Dendritic cell treated with granulocyte-macrophage colony-stimulating factor and Interleukin-4, amounts not matched to agents 40 ng/mL and 50 ng/mL, for 4 days (primary cell): ENCODE measurements at regions not wholly inside any gene's neighbourhood (a gene's known extent, or its start where the extent isn't known, plus 50 kb on each side); places are given as distances from the start of the nearest gene placed in this dataset.
"Not testable (repeated sequence)": the region's sequence is repeated elsewhere in the genome, so short reads cannot be mapped to it uniquely, and the experiment has no call there.

Source experiments
- H3K27ac Mint-ChIP-seq: one replicate; pipeline ENCODE4 v1.8.0; 2022; ENCODE audit warnings: mild to moderate bottlenecking, mixed read lengths
- H3K27me3 Mint-ChIP-seq: one replicate; pipeline ENCODE4 v1.8.0; 2022; ENCODE audit warnings: mild to moderate bottlenecking, mixed read lengths
- H3K36me3 Mint-ChIP-seq: one replicate; pipeline ENCODE4 v1.8.0; 2022; ENCODE audit warnings: low read depth, mixed read lengths
- H3K4me1 Mint-ChIP-seq: one replicate; pipeline ENCODE4 v1.8.0; 2022; ENCODE audit warnings: low read depth, mixed read lengths
- H3K4me3 Mint-ChIP-seq: one replicate; pipeline ENCODE4 v1.8.0; 2022; ENCODE audit warnings: mild to moderate bottlenecking, moderate library complexity, mixed read lengths
- H3K9me3 Mint-ChIP-seq: one replicate; pipeline ENCODE4 v1.8.0; 2022; ENCODE audit warnings: mixed read lengths
- intact Hi-C: fragments of 100-400 bp; cut with micrococcal nuclease; formaldehyde crosslinking; loops from one replicate; pipeline ENCODE4 v1.15.0; 2022

GRCh38 chr1:146630302-146630701, 307.8 kb upstream of the NBPF12 start:
- H3K9me3 Mint-ChIP-seq, H3K27ac Mint-ChIP-seq, H3K4me1 Mint-ChIP-seq, H3K27me3 Mint-ChIP-seq, intact Hi-C loops, H3K36me3 Mint-ChIP-seq, H3K4me3 Mint-ChIP-seq: not testable (repeated sequence)

GRCh38 chr1:146618582-146618981, 319.5 kb upstream of the NBPF12 start:
- H3K4me1 Mint-ChIP-seq, H3K4me3 Mint-ChIP-seq, H3K9me3 Mint-ChIP-seq, intact Hi-C loops, H3K27me3 Mint-ChIP-seq, H3K27ac Mint-ChIP-seq, H3K36me3 Mint-ChIP-seq: not testable (repeated sequence)

GRCh38 chr1:146604681-146605080, 333.4 kb upstream of the NBPF12 start:
- H3K4me3 Mint-ChIP-seq, H3K9me3 Mint-ChIP-seq, H3K27ac Mint-ChIP-seq, H3K4me1 Mint-ChIP-seq, H3K36me3 Mint-ChIP-seq, H3K27me3 Mint-ChIP-seq, intact Hi-C loops: not testable (repeated sequence)

GRCh38 chr1:146600720-146601307, 337.3 kb upstream of the NBPF12 start:
- not testable (repeated sequence) for H3K4me3 Mint-ChIP-seq, H3K9me3 Mint-ChIP-seq

DNA sequence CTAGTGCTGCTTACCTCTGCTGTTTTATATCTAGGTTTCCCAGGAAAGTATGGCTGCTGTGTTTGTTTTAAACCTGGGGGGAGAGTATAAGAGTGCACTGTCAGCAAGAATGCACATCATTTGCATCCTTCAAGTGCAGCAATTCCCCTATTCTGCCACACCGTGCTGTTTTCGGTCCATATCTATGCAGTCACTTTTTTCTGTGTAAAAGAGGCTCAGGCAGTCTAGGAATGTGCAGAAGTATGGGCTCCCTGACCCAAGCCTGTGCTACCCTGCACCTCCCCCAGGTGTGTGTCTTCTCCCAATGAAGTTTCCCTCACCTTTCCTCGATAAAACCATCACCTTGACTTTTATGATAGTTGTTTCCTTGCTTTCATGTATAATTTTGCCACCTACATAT, 338.2 kb upstream of the NBPF12 start:
- H3K27ac Mint-ChIP-seq, H3K27me3 Mint-ChIP-seq, H3K9me3 Mint-ChIP-seq, H3K4me3 Mint-ChIP-seq, intact Hi-C loops, H3K4me1 Mint-ChIP-seq, H3K36me3 Mint-ChIP-seq: not testable (repeated sequence)

More at GRCh38 chr1:146600720-146601307, 337.3 kb upstream of the NBPF12 start:
- H3K27me3 Mint-ChIP-seq, H3K27ac Mint-ChIP-seq, intact Hi-C loops, H3K4me1 Mint-ChIP-seq, H3K36me3 Mint-ChIP-seq: not testable (repeated sequence)

DNA sequence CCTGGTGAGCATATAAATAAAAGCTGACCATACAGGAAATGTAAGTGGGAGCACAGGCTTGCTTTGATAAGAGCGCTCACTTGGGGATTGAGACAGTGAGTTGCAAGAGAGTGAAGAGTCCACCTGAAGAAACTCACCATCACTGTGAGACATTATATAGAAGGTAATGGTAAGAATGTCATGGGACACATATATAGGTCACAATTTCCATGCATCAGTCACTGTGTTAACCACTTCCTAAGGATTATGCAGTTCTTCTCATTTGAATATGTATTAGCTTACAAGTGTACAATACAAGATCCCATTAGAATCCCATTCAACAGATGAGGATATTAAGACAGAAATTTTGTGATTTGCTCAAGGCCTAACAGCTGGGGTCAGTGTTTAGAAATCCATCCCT, 352.4 kb upstream of the NOTCH2NLA start:
- H3K9me3 Mint-ChIP-seq, H3K27me3 Mint-ChIP-seq, H3K36me3 Mint-ChIP-seq, intact Hi-C loops, H3K4me1 Mint-ChIP-seq, H3K27ac Mint-ChIP-seq, H3K4me3 Mint-ChIP-seq: not testable (repeated sequence)

- intact Hi-C loops, H3K36me3 Mint-ChIP-seq, H3K27ac Mint-ChIP-seq, H3K4me3 Mint-ChIP-seq, H3K27me3 Mint-ChIP-seq, H3K9me3 Mint-ChIP-seq, H3K4me1 Mint-ChIP-seq: not testable (repeated sequence)
These were observed 338.7 kb upstream of the NOTCH2NLA start for GRCh38 chr1:146567541-146567940.

- H3K27ac Mint-ChIP-seq, H3K27me3 Mint-ChIP-seq, H3K4me1 Mint-ChIP-seq, H3K9me3 Mint-ChIP-seq, intact Hi-C loops, H3K36me3 Mint-ChIP-seq, H3K4me3 Mint-ChIP-seq: not testable (repeated sequence)
These were observed 329.2 kb upstream of the NOTCH2NLA start for GRCh38 chr1:146558032-146558431.

DNA sequence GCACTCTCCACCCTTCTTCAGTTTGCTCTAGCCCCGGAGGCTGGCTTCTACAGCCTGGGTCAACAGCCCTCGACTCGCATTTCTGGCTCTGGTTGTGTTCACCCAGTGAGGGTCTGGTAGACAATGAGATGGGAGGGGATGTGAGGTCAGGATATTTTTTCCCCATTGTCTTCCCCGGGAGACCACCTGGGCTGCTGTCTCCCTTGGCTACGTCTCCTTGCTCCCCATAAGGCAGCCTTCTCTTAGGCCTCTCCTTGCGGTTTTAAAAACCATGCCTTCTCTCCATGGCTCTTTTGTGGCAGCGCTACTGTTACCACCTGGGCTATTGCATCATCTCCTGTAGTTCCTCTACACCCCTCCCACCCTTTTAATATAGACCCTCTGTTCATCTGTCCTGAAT, 327.6 kb upstream of the NOTCH2NLA start:
- intact Hi-C loops, H3K4me1 Mint-ChIP-seq, H3K36me3 Mint-ChIP-seq, H3K9me3 Mint-ChIP-seq, H3K27me3 Mint-ChIP-seq, H3K27ac Mint-ChIP-seq, H3K4me3 Mint-ChIP-seq: not testable (repeated sequence)

DNA sequence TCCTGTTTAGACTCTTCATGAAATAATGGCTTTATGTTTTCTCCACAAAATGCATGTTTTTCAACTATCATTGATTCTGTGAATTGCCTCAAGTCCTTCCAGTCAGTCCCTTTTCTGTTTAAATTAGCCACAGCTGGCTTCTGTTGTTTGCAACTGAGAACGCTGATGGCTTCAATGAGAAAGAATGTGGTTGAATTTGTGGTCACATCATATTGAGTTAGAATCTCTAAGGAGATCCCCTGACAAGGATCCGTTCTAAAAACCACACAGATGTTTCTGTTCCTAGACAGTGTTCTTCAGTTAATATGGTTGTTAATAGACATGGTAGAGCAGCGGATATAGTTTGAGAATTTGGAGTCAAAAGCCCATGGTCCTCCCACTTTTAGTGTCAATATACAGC, 323.6 kb upstream of the NOTCH2NLA start:
- not testable (repeated sequence) for H3K27ac Mint-ChIP-seq, H3K4me3 Mint-ChIP-seq

DNA sequence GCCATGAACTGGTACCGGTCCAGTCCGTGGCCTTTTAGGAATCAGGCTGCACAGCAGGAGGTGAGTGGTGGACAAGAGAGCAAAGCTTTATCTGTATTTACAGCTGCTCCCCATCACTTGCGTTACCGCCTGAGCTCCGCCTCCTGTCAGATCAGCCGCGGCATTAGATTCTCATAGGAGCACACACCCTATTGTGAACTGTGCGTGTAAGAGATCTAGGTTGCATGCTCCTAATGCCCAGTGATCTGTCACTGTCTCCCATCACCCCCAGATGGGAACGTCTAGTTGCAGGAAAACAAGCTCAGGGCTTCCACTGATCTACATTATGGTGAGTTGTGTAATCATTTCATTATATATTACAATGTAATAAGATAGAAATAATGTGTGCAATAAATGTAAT, 319.9 kb upstream of the NOTCH2NLA start:
- H3K4me1 Mint-ChIP-seq, H3K36me3 Mint-ChIP-seq, H3K27ac Mint-ChIP-seq, H3K27me3 Mint-ChIP-seq, H3K4me3 Mint-ChIP-seq, H3K9me3 Mint-ChIP-seq, intact Hi-C loops: not testable (repeated sequence)

More for the DNA sequence above, 323.6 kb upstream of the NOTCH2NLA start:
- H3K4me1 Mint-ChIP-seq, intact Hi-C loops, H3K27me3 Mint-ChIP-seq, H3K9me3 Mint-ChIP-seq, H3K36me3 Mint-ChIP-seq: not testable (repeated sequence)

DNA sequence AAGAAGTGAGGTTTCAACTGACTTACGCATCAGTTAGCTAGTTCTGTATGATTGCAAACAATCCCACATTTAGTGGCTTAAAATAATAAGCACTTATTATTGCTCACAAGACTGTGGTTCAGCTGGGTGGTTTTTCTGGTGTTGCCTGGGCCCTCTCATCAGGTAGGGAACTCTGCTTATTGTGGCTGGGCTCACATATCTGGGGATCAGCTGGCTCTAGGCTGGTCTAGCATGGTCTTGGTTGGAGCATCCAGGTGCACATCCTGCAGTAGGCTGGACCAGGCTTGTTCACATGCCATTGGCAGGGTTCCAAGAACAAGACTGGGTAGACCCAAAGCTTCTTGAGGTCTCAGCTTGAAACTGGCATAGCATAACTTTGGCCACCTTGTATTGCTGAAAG, 317.4 kb upstream of the NOTCH2NLA start:
- H3K27ac Mint-ChIP-seq, H3K4me1 Mint-ChIP-seq, intact Hi-C loops, H3K36me3 Mint-ChIP-seq, H3K4me3 Mint-ChIP-seq, H3K27me3 Mint-ChIP-seq, H3K9me3 Mint-ChIP-seq: not testable (repeated sequence)

GRCh38 chr1:146537775-146538373, 309.1 kb upstream of the NOTCH2NLA start:
- H3K9me3 Mint-ChIP-seq, intact Hi-C loops, H3K4me1 Mint-ChIP-seq, H3K36me3 Mint-ChIP-seq, H3K27me3 Mint-ChIP-seq, H3K27ac Mint-ChIP-seq, H3K4me3 Mint-ChIP-seq: not testable (repeated sequence)

DNA sequence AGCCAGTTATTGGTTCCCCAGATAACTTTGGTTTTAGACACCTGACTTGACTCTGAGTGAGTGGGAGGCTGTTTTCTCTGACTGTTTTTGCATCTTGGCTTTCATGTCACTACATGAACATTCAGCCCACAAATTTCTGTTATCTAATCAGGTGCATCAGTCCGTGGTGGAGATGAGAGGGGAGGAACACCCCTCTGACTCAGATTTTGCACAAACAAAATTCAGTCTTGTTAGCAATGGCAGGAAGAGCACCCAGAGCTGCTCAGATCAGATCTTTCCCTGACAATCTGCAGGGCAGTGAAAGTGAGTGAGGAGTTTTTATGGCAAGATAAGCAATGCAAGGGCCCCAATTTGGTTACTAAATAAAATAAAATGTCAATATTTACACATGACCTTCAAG, 307.2 kb upstream of the NOTCH2NLA start:
- H3K4me1 Mint-ChIP-seq, H3K27me3 Mint-ChIP-seq, H3K36me3 Mint-ChIP-seq, H3K9me3 Mint-ChIP-seq, H3K4me3 Mint-ChIP-seq, H3K27ac Mint-ChIP-seq, intact Hi-C loops: not testable (repeated sequence)

DNA sequence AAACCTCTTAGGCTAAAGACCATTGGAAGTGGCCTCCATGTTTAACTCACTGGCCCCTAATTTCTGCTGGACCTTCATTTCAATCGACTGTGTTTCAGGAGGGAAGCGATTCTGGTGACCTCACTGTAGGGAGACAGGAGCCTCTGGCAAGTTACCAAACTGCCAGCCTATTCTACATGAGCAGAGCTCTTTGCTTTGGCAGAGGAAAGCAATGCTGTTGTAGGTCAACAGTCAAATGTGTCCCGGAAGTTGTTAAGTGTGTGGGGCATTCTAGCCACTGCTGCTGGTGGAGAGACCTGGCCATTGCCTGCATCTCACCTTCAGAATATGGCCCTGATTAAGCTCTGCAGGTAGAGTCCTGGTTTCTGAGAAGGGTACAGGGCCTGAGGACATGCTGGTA, 306.8 kb upstream of the NOTCH2NLA start:
- H3K27ac Mint-ChIP-seq, H3K36me3 Mint-ChIP-seq, H3K27me3 Mint-ChIP-seq, H3K9me3 Mint-ChIP-seq, H3K4me1 Mint-ChIP-seq, H3K4me3 Mint-ChIP-seq, intact Hi-C loops: not testable (repeated sequence)
